ENCODE measurements at regions not wholly inside any gene's neighbourhood (a gene's known extent, or its start where the extent isn't known, plus 50 kb on each side); places are given as distances from the start of the nearest gene placed in this dataset.

GRCh38 chr17:55639096-55639495, 83.6 kb downstream of the TMEM100 start:
- no peak for TF ChIP-seq POLR2A (IDR thresholded peaks at IDR 0.05; ENCODE audit: low read length)
- no peak for TF ChIP-seq GATA1 (IDR thresholded peaks at IDR 0.05; ENCODE audit: low read depth, low read length)

All from erythroblast (primary cell).